Fibroblast of lung (primary cell): ENCODE measurements at regions not wholly inside any gene's neighbourhood (a gene's known extent, or its start where the extent isn't known, plus 50 kb on each side); places are given as distances from the start of the nearest gene placed in this dataset.

Experiments used
- DNase-seq, 2 donors: peaks; one replicate each; pipeline versions ENCODE4 v3.0.0 to v3.0.0-alpha.2; 2010; ENCODE audit warnings: low read depth in 2 of 2
- H2AFZ ChIP-seq: 2 replicates; pipeline ENCODE4 v1.5.1; 2012; ENCODE audit warnings: low read length, control low read depth, inconsistent platforms
- H3K27ac ChIP-seq: 2 replicates; pipeline ENCODE4 v1.5.1; 2011; ENCODE audit warnings: low read length, control low read depth; ENCODE audit not compliant: insufficient read depth
- H3K27me3 ChIP-seq: 2 replicates; pipeline ENCODE4 v1.5.1; 2011; ENCODE audit warnings: mild to moderate bottlenecking, low read length; ENCODE audit not compliant: control insufficient read depth, insufficient read depth
- H3K36me3 ChIP-seq: 2 replicates; pipeline ENCODE4 v1.5.1; 2011; ENCODE audit warnings: low read length; ENCODE audit not compliant: control insufficient read depth, insufficient read depth
- H3K4me1 ChIP-seq: 2 replicates; pipeline ENCODE4 v1.5.1; 2011; ENCODE audit warnings: low read length; ENCODE audit not compliant: control insufficient read depth, insufficient read depth; ENCODE audit errors: extremely low read depth
- H3K4me2 ChIP-seq: 2 replicates; pipeline ENCODE4 v1.5.1; 2011; ENCODE audit warnings: low read length, control low read depth; ENCODE audit not compliant: insufficient read depth; ENCODE audit errors: extremely low read depth
- H3K4me3 ChIP-seq, 4 experiments: fragments of 200-600 bp in 1 of 4; sonication (generic) in 1 of 4; replicated peaks in 1 of 4; 2 replicates each; pipeline ENCODE4 v1.5.1; 2011 to 2016; ENCODE audit warnings: low read length in 4 of 4, low read depth in 3 of 4, mild to moderate bottlenecking in 3 of 4, control low read depth in 2 of 4, inconsistent platforms in 1 of 4, mixed read lengths in 1 of 4; ENCODE audit not compliant: insufficient read depth in 1 of 4; ENCODE audit errors: control extremely low read depth in 1 of 4
- H3K79me2 ChIP-seq: 2 replicates; pipeline ENCODE4 v1.5.1; 2012; ENCODE audit warnings: mild to moderate bottlenecking, low read length, inconsistent platforms; ENCODE audit not compliant: control insufficient read depth, insufficient read depth
- H3K9ac ChIP-seq: 2 replicates; pipeline ENCODE4 v1.5.1; 2011; ENCODE audit warnings: mild to moderate bottlenecking, low read length, control low read depth; ENCODE audit not compliant: insufficient read depth
- H3K9me3 ChIP-seq: 2 replicates; pipeline ENCODE4 v1.5.1; 2012; ENCODE audit warnings: low read depth, low read length; ENCODE audit not compliant: control insufficient read depth, insufficient read depth
- H4K20me1 ChIP-seq: 2 replicates; pipeline ENCODE4 v1.5.1; 2011; ENCODE audit warnings: low read length; ENCODE audit not compliant: control insufficient read depth, insufficient read depth; ENCODE audit errors: extremely low read depth
- CTCF ChIP-seq, 2 donors: IDR thresholded peaks in 1 of 2; conservative IDR thresholded peaks in 1 of 2; 1 replicate in 1 of 2; 2 replicates in 1 of 2; pipeline ENCODE4 v1.5.1; 2011 to 2012; ENCODE audit warnings: low read length in 2 of 2, control low read depth in 1 of 2, inconsistent platforms in 1 of 2, low read depth in 1 of 2, mild to moderate bottlenecking in 1 of 2
- EZH2 ChIP-seq: IDR thresholded peaks from 2 replicates; pipeline ENCODE4 v1.5.1; 2012; ENCODE audit warnings: low read length, control low read depth, mild to moderate bottlenecking; ENCODE audit errors: missing control alignments

GRCh38 chr7:136656516-136656915 is 211.9 kb upstream of the CHRM2 start:
- H3K9me3 ChIP-seq, result no peaks in the 10 kb centered on the region
- H4K20me1 ChIP-seq, result no peaks in the 10 kb centered on the region
- no peak overlapping the region for H3K9ac ChIP-seq
- H3K4me1 ChIP-seq, result no peaks in the 10 kb centered on the region
- no peak overlapping the region for H3K4me3 ChIP-seq
- no peak for DNase-seq
- no peaks in the 10 kb centered on the region for H3K36me3 ChIP-seq
- H3K79me2 ChIP-seq, result no peaks in the 10 kb centered on the region
- no peak overlapping the region for H2AFZ ChIP-seq
- no peak overlapping the region for H3K27ac ChIP-seq
- no peak overlapping the region for H3K4me2 ChIP-seq
- TF ChIP-seq EZH2 (no peak), CTCF (conservative IDR thresholded peaks at IDR 0.05 in 1 of 2, IDR thresholded peaks at IDR 0.05 in 1 of 2; ENCODE audit: low read depth in 1 of 2, low read length in 2 of 2) (no peak)
- H3K27me3 ChIP-seq, result no peaks in the 10 kb centered on the region

- no peaks in the 10 kb centered on the region for H3K36me3 ChIP-seq
- no peak overlapping the region for H2AFZ ChIP-seq
- no peaks in the 10 kb centered on the region for H4K20me1 ChIP-seq
- no peaks in the 10 kb centered on the region for H3K79me2 ChIP-seq
- no peaks in the 10 kb centered on the region for H3K4me1 ChIP-seq
- H3K9me3 ChIP-seq, result no peaks in the 10 kb centered on the region
- H3K27me3 ChIP-seq, result no peaks in the 10 kb centered on the region
- no peak overlapping the region for H3K4me2 ChIP-seq
- TF ChIP-seq CTCF (conservative IDR thresholded peaks at IDR 0.05 in 1 of 2, IDR thresholded peaks at IDR 0.05 in 1 of 2; ENCODE audit: low read depth in 1 of 2, low read length in 2 of 2) (no peak), EZH2 (no peak)
- no peak overlapping the region for H3K9ac ChIP-seq
- no peak for DNase-seq
- no peak overlapping the region for H3K4me3 ChIP-seq
- no peak overlapping the region for H3K27ac ChIP-seq
These were observed 213.0 kb upstream of the CHRM2 start for GRCh38 chr7:136655414-136655813.

GRCh38 chr7:136654406-136654805 is 214.0 kb upstream of the CHRM2 start:
- Histone ChIP-seq H3K4me2 (no peak overlapping the region), H3K9me3 (no peaks in the 10 kb centered on the region), H3K79me2 (no peaks in the 10 kb centered on the region), H3K4me3 (no peak overlapping the region), H3K27me3 (no peaks in the 10 kb centered on the region), H3K36me3 (no peaks in the 10 kb centered on the region), H2AFZ (no peak overlapping the region), H3K9ac (no peak overlapping the region), H4K20me1 (no peaks in the 10 kb centered on the region), H3K27ac (no peak overlapping the region), H3K4me1 (no peaks in the 10 kb centered on the region)
- no peak for TF ChIP-seq CTCF (conservative IDR thresholded peaks at IDR 0.05 in 1 of 2, IDR thresholded peaks at IDR 0.05 in 1 of 2; ENCODE audit: low read depth in 1 of 2, low read length in 2 of 2)
- no peak for TF ChIP-seq EZH2
- peak in 1 of 2 donors; percentile 21 for DNase-seq
